ENCODE measurements at regions not wholly inside any gene's neighbourhood (a gene's known extent, or its start where the extent isn't known, plus 50 kb on each side); places are given as distances from the start of the nearest gene placed in this dataset.
"Not testable (repeated sequence)": the region's sequence is repeated elsewhere in the genome, so short reads cannot be mapped to it uniquely, and the experiment has no call there.

DNA sequence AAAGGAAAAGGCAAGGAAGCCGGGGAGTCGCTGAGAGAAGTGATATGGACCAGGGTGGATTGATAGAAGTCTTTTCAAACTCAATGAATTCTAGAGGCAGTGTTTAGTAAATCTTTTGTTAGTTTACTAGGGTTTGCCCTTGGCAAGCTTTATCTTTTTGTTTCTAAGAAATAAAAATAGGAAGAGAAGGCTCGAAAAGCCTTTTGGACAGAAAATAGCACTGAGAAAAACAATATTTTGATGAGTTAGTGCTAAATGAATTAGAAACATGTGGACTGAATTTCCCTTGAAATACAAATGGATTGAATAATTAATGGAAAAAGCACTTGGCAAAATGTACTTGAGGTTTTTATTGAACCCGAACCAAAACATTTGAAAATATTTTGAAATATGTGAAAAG is 121.8 kb upstream of the SPAG17 start:
- Mint-ChIP-seq H3K4me3 (ENCODE audit: low read depth) (no peak overlapping the region), H3K27me3 (ENCODE audit: low read depth) (no peaks in the 10 kb centered on the region), H3K4me1 (ENCODE audit: low read depth) (no peaks in the 10 kb centered on the region), H3K27ac (no peak overlapping the region), H3K36me3 (ENCODE audit: low read depth) (no peaks in the 10 kb centered on the region), H3K9me3 (peaks cover 2% of the 10 kb centered on the region)
- intact Hi-C loops (cut with micrococcal nuclease), result no loop called here
- DNase-seq (ENCODE audit: low spot score), result no peak

DNA sequence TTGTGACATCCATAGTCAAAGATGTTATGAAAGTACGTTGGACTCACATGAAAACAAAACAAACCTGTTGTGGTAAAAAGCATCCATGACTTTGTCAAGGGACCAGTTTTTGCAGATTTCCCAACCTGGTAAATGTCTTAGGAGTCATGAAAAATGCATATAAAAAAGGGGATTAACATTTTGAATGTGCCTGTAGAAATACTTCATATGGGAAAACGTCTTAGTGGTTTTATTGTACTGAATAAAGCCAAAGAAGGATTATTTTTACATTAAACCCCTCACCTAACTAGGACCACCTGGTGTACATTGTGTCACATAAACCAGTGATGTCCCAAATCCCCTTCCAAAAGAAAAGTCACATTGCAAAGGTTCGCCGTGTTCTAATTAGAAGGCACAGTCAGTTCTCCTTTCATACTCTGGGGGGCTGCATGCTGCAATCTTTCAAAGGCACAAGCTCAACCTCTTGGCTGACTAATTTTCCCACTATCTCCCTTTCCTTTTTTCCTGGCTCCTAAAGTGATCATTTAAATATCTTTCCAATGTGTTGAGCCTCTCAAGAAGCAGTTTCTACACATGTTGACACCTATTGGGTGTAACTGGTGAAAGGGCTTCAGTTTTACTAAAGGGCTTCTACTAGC is 119.8 kb upstream of the SPAG17 start:
- Mint-ChIP-seq H3K27ac (no peak overlapping the region), H3K27me3 (ENCODE audit: low read depth) (no peaks in the 10 kb centered on the region), H3K4me1 (ENCODE audit: low read depth) (no peaks in the 10 kb centered on the region), H3K9me3 (no peaks in the 10 kb centered on the region), H3K4me3 (ENCODE audit: low read depth) (no peak overlapping the region), H3K36me3 (ENCODE audit: low read depth) (no peaks in the 10 kb centered on the region)
- intact Hi-C loops (cut with micrococcal nuclease), result no loop called here
- no peak for DNase-seq (ENCODE audit: low spot score)

DNA sequence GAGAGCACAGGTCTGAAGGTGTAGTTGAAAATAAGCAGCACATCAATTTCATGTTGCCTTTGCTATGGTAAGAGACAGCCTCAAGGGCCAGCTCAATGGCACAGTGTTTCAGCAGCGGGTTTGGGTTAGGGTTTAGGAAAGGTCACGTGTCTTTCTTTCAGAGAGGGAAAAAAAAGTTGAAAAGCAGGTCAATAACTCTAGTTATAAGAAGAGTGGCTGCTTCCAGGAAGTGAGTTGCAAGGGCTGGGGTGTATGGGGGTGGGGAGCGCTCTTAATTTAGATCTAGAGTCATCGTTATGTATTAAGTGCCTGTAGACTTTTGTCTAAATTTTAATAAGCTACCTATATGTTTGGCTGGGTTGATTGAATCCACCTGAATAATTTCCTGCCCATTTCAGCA is 118.5 kb upstream of the SPAG17 start:
- Mint-ChIP-seq H3K4me1 (ENCODE audit: low read depth) (no peaks in the 10 kb centered on the region), H3K27me3 (ENCODE audit: low read depth) (no peaks in the 10 kb centered on the region), H3K27ac (no peak overlapping the region), H3K9me3 (no peaks in the 10 kb centered on the region), H3K4me3 (ENCODE audit: low read depth) (no peak overlapping the region), H3K36me3 (ENCODE audit: low read depth) (no peaks in the 10 kb centered on the region)
- intact Hi-C loops (cut with micrococcal nuclease), result no loop called here
- no peak for DNase-seq (ENCODE audit: low spot score)

DNA sequence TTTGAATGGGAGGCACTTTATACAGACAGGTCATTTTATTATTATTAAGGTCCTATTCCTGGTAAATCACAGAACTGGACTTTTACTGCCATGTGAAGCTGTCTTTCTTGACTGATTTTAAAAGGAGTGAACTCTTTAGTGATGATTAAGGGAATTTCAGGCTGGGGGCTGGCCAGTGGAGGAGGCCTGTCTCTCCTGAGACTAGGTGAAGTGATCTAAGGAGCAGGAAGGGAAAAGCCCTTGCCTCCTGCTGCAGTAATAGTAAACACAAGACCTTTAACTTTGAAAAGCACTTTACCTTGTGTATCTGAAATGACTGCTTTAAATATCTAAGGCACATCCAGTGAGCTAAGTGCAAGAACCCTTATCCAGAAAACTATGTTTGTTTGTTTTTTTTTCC is 118.0 kb upstream of the SPAG17 start:
- Mint-ChIP-seq H3K9me3 (no peaks in the 10 kb centered on the region), H3K36me3 (ENCODE audit: low read depth) (no peaks in the 10 kb centered on the region), H3K27me3 (ENCODE audit: low read depth) (no peaks in the 10 kb centered on the region), H3K4me1 (ENCODE audit: low read depth) (no peaks in the 10 kb centered on the region), H3K27ac (no peak overlapping the region), H3K4me3 (ENCODE audit: low read depth) (no peak overlapping the region)
- intact Hi-C loops (cut with micrococcal nuclease), result no loop called here
- no peak for DNase-seq (ENCODE audit: low spot score)

DNA sequence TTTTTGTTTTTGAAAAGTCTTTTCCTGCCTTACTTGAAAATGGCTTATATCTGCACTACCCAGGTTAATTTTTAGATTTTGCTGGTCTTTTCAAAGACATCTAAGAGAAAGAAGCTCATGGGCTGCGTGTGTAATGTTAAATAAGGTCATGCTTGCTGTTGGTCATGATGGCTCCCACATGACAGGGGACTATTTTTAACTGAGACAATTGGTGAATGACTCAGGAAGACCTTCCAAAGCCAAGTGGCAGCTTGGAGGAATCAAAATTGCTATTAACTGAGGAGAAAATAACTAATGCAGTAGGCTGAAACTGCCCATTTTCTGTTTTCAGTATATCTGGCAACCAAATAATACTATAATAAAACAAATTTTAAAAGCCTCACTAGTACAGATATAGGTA is 117.1 kb upstream of the SPAG17 start:
- Mint-ChIP-seq H3K27me3 (ENCODE audit: low read depth) (no peaks in the 10 kb centered on the region), H3K27ac (no peak overlapping the region), H3K4me1 (ENCODE audit: low read depth) (no peaks in the 10 kb centered on the region), H3K9me3 (no peaks in the 10 kb centered on the region), H3K4me3 (ENCODE audit: low read depth) (no peak overlapping the region), H3K36me3 (ENCODE audit: low read depth) (no peaks in the 10 kb centered on the region)
- intact Hi-C loops (cut with micrococcal nuclease), result no loop called here
- no peak for DNase-seq (ENCODE audit: low spot score)

DNA sequence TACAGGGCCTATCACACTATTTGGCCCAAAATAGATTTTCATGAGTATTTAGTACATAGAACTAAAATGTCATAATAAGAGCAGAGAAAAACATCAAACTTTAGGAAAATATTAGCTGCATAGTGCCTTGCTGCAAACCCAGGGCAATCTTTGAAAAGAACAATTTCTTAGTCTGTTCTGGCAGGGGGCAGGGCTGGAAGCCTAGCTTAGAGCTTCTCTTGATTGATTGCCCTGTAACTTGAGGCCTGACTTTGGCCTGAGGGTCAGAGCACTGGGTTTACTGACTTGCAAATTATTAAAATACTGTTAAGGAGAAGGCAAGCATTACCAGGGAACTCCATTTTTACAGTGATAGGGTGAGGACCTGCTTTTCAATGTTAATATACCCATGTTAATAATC is 115.8 kb upstream of the SPAG17 start:
- DNase-seq (ENCODE audit: low spot score), result no peak
- no peaks in the 10 kb centered on the region for H3K36me3 Mint-ChIP-seq (ENCODE audit: low read depth)
- intact Hi-C loops (cut with micrococcal nuclease), result no loop called here
- no peaks in the 10 kb centered on the region for H3K9me3 Mint-ChIP-seq
- no peak overlapping the region for H3K27ac Mint-ChIP-seq
- H3K4me3 Mint-ChIP-seq (ENCODE audit: low read depth), result no peak overlapping the region
- no peaks in the 10 kb centered on the region for H3K27me3 Mint-ChIP-seq (ENCODE audit: low read depth)
- H3K4me1 Mint-ChIP-seq (ENCODE audit: low read depth), result no peaks in the 10 kb centered on the region

DNA sequence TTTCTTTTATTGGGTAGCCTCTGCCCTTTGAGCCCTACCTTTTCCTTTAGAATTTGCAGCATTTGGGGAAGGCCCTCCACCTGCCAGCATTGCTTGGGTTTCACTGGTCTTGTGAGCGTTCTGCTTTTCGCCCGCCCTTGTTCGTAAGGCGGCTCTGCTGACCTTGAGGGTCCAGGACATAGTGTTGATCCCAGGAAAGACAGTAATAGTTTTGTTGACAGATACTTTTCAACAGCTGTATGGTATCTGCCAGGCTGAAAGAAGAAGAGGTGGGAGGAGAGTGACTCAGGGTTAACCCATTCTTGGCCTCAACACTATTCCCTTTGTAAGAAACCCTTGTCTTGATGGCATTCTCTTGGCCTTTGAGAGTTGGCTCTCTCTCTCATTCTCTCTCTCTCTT is 113.4 kb upstream of the SPAG17 start:
- H3K4me3 Mint-ChIP-seq (ENCODE audit: low read depth), result no peak overlapping the region
- intact Hi-C loops (cut with micrococcal nuclease), result no loop called here
- H3K4me1 Mint-ChIP-seq (ENCODE audit: low read depth), result no peaks in the 10 kb centered on the region
- H3K36me3 Mint-ChIP-seq (ENCODE audit: low read depth), result no peaks in the 10 kb centered on the region
- no peaks in the 10 kb centered on the region for H3K9me3 Mint-ChIP-seq
- H3K27me3 Mint-ChIP-seq (ENCODE audit: low read depth), result no peaks in the 10 kb centered on the region
- no peak for DNase-seq (ENCODE audit: low spot score)
- H3K27ac Mint-ChIP-seq, result no peak overlapping the region

DNA sequence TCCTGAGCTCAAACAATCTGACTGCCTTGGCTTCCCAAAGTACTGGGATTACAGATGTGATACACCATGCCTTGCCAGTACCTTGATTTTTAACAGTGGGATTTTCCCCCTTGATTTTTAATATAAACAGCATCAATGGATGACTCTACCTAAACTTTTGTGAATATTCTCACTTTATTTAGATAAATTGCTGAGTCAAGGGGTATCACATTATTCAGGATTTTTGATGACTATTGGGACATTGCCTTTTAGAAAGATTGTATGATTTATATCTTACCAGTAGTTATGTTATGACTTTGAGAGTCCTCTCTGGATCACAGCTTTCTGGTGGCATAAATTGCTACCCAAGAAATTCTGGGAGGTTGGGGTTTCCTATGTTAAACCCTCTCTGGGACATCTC is 112.5 kb upstream of the SPAG17 start:
- H3K36me3 Mint-ChIP-seq (ENCODE audit: low read depth), result no peaks in the 10 kb centered on the region
- H3K27ac Mint-ChIP-seq, result no peak overlapping the region
- DNase-seq (ENCODE audit: low spot score), result no peak
- intact Hi-C loops (cut with micrococcal nuclease), result no loop called here
- H3K4me3 Mint-ChIP-seq (ENCODE audit: low read depth), result no peak overlapping the region
- no peaks in the 10 kb centered on the region for H3K4me1 Mint-ChIP-seq (ENCODE audit: low read depth)
- H3K9me3 Mint-ChIP-seq, result no peaks in the 10 kb centered on the region
- H3K27me3 Mint-ChIP-seq (ENCODE audit: low read depth), result no peaks in the 10 kb centered on the region

DNA sequence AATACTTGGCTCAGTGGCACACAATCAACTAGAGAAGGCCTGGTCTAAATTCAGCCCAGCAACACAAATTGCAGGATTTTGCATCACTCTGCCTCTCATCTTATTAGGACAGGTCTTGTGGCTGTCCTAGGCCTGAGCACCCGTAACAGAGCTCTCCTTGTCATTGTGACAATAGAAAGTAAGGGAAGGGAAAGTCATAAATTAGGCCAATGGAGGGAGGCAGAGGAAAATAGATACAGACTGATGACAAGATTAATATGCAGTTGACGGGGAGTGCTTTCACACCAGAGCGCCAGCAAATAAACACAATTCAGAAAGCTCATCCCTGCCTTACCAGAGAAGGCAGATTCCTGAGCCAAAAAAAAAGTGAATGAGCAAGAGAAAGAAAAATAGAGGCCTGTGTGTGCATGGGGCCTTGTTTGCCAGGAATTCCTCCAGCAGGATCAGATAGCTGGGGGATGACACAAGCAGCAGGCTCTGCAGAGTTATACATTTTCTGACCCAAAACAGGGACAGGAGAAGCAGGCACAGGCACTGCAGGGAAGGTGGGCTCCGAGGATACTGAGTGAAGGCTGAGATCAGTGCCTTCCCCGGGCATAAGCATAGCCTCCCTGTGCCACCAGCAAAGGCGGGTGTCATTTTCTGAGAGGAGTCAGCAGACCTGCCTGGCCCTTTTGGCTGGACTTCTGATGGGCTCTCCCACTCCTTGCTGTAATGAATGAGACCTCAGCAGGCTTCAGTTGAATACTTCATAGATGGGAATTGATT is 110.0 kb upstream of the SPAG17 start:
- no peak for DNase-seq (ENCODE audit: low spot score)
- no peak overlapping the region for H3K4me3 Mint-ChIP-seq (ENCODE audit: low read depth)
- no peaks in the 10 kb centered on the region for H3K36me3 Mint-ChIP-seq (ENCODE audit: low read depth)
- intact Hi-C loops (cut with micrococcal nuclease), result no loop called here
- no peaks in the 10 kb centered on the region for H3K9me3 Mint-ChIP-seq
- H3K4me1 Mint-ChIP-seq (ENCODE audit: low read depth), result no peaks in the 10 kb centered on the region
- no peaks in the 10 kb centered on the region for H3K27me3 Mint-ChIP-seq (ENCODE audit: low read depth)
- no peak overlapping the region for H3K27ac Mint-ChIP-seq

DNA sequence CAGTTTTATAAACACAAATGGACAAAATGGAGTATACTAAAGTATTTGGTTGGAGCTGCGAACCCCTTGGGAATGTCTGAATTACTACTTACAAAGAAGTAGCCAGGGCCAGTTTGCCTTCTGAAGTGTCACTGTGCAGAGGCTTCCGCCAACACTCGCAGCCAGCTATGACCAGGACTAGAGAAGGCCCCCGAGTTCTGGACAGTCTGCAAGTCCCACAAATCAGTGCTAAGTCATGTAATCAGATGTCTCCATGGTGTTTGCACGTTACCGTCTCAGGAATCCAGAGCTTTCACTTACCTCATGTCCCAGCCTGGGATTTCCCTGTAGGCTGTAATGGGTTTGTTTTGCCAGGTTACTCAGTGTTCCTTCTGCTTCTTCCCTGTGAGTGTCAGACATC is 106.6 kb upstream of the SPAG17 start:
- no peak overlapping the region for H3K4me3 Mint-ChIP-seq (ENCODE audit: low read depth)
- H3K27me3 Mint-ChIP-seq (ENCODE audit: low read depth), result no peaks in the 10 kb centered on the region
- DNase-seq (ENCODE audit: low spot score), result no peak
- intact Hi-C loops (cut with micrococcal nuclease), result no loop called here
- H3K27ac Mint-ChIP-seq, result no peak overlapping the region
- no peaks in the 10 kb centered on the region for H3K4me1 Mint-ChIP-seq (ENCODE audit: low read depth)
- H3K36me3 Mint-ChIP-seq (ENCODE audit: low read depth), result no peaks in the 10 kb centered on the region
- peaks cover 5% of the 10 kb centered on the region for H3K9me3 Mint-ChIP-seq

DNA sequence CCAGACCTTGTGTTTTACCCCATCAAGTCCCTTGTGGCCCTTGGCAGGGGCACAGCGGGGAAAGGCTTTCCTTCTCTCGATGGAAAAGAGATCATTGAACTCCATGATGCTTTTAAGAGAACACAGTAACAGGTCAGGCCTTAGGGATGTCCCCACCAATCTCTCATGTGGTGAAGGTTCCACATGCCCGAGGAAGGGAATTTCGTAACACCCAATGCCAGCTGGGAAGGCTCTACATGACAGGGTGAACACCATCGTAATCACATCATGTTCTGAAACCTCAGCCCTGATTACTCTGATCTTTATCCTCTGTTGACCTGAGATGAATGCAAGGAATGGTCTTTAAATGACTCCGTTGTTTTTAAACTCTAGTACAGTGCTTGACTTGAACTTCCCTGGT is 105.5 kb upstream of the SPAG17 start:
- Mint-ChIP-seq H3K9me3 (peaks cover 5% of the 10 kb centered on the region), H3K4me3 (ENCODE audit: low read depth) (no peak overlapping the region), H3K36me3 (ENCODE audit: low read depth) (no peaks in the 10 kb centered on the region), H3K27me3 (ENCODE audit: low read depth) (no peaks in the 10 kb centered on the region), H3K4me1 (ENCODE audit: low read depth) (no peaks in the 10 kb centered on the region), H3K27ac (no peak overlapping the region)
- intact Hi-C loops (cut with micrococcal nuclease), result no loop called here
- no peak for DNase-seq (ENCODE audit: low spot score)

DNA sequence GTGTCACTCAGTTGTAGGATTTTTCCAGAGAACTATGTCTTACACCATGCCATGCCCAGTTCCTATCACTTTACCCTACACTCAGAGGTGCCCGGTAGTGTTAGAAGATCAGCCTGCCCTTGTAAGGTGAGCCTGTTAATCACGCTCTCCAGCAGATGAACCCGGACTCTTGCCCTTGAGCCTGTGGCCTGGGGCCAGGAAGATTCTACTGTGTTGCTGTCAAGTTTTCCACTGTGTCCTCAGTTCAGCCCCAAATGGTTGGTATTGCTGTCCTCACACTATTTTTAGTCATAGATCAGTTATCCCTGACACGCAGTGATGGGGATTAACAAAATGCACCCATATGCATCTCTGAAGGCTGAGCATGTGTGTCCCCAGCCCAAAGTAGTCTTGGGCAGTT is 105.0 kb upstream of the SPAG17 start:
- Mint-ChIP-seq H3K4me1 (ENCODE audit: low read depth) (no peaks in the 10 kb centered on the region), H3K27me3 (ENCODE audit: low read depth) (no peaks in the 10 kb centered on the region), H3K9me3 (peaks cover 5% of the 10 kb centered on the region), H3K27ac (no peak overlapping the region), H3K4me3 (ENCODE audit: low read depth) (no peak overlapping the region), H3K36me3 (ENCODE audit: low read depth) (no peaks in the 10 kb centered on the region)
- intact Hi-C loops (cut with micrococcal nuclease), result no loop called here
- no peak for DNase-seq (ENCODE audit: low spot score)

DNA sequence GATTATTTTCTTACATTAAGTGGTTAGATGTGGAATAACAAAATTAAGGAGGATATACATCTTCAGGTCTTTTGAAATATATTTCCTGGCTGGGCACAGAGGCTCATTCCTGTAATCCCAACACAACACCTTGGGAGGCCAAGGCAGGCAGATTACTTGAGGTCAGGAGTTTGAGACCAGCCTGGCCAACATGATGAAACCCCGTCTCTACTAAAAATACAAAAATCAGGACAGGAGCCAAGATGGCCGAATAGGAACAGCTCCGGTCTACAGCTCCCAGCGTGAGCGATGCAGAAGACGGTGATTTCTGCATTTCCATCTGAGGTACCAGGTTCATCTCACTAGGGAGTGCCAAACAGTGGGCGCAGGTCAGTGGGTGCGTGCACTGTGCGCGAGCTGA is 95.6 kb upstream of the SPAG17 start:
- H3K9me3 Mint-ChIP-seq; H3K4me3 Mint-ChIP-seq (ENCODE audit: low read depth); DNase-seq (ENCODE audit: low spot score); intact Hi-C loops (cut with micrococcal nuclease); H3K36me3 Mint-ChIP-seq (ENCODE audit: low read depth); H3K27me3 Mint-ChIP-seq (ENCODE audit: low read depth); H3K27ac Mint-ChIP-seq; H3K4me1 Mint-ChIP-seq (ENCODE audit: low read depth): not testable (repeated sequence)
